ENCODE measurements at regions not wholly inside any gene's neighbourhood (a gene's known extent, or its start where the extent isn't known, plus 50 kb on each side); places are given as distances from the start of the nearest gene placed in this dataset.

DNA sequence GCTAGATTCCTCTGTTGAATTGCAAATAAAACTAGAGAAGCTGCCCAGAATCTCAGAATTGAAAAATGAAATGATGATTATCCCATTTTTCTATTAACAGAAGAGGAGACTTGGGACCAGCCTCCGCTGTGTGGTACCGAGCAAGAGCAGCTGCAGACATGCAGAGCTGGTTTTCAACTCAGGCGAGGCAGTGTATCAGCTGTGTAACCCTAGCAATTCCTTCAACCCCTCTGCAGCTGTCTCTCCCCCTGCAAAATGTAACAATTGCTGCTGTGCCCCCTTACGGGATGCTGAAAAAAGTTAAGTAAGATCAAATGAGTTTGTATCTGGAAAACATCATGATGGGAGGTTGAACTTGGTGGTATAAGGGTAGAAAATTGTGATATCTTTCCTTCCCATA is 98.5 kb upstream of the C3orf80 start:
- H2AK5ac ChIP-seq (ENCODE audit: insufficient read length, low read length): no peak overlapping the region
- no peaks in the 10 kb centered on the region for H3K79me1 ChIP-seq (ENCODE audit: insufficient read depth, low read depth, low read length, poor library complexity, severe bottlenecking)
- H3K23ac ChIP-seq (ENCODE audit: insufficient read length, low read depth, low read length): no peak overlapping the region
- no peak overlapping the region for H2BK15ac ChIP-seq (ENCODE audit: low read depth, low read length)
- TF ChIP-seq, protein P1, sequence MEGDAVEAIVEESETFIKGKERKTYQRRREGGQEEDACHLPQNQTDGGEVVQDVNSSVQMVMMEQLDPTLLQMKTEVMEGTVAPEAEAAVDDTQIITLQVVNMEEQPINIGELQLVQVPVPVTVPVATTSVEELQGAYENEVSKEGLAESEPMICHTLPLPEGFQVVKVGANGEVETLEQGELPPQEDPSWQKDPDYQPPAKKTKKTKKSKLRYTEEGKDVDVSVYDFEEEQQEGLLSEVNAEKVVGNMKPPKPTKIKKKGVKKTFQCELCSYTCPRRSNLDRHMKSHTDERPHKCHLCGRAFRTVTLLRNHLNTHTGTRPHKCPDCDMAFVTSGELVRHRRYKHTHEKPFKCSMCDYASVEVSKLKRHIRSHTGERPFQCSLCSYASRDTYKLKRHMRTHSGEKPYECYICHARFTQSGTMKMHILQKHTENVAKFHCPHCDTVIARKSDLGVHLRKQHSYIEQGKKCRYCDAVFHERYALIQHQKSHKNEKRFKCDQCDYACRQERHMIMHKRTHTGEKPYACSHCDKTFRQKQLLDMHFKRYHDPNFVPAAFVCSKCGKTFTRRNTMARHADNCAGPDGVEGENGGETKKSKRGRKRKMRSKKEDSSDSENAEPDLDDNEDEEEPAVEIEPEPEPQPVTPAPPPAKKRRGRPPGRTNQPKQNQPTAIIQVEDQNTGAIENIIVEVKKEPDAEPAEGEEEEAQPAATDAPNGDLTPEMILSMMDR (conservative IDR thresholded peaks at IDR 0.05): no peak
- H2BK20ac ChIP-seq (ENCODE audit: low read depth, low read length, poor library complexity, severe bottlenecking): no peak overlapping the region
- no peak for DNase-seq
- Mint-ChIP-seq H3K36me3 (ENCODE audit: insufficient read depth in 1 of 3, low read depth in 3 of 3) (no peaks in the 10 kb centered on the region), H3K27ac (no peak overlapping the region), H3K4me1 (peaks cover 18 to 19% of the 10 kb centered on the region in 2 experiments), H3K27me3 (ENCODE audit: low read depth) (no peaks in the 10 kb centered on the region), H3K4me3 (no peak overlapping the region), H3K9me3 (peaks cover 0 to under 1% of the 10 kb centered on the region in 2 experiments; a peak in 1 of 5 replicates)
- no peak overlapping the region for H2BK12ac ChIP-seq (ENCODE audit: insufficient read length, low read depth, low read length)
- no peak overlapping the region for H3K27ac ChIP-seq (ENCODE audit: insufficient read length, low read depth, low read length)
- H4K8ac ChIP-seq (replicated peaks; ENCODE audit: insufficient read length, low read depth, low read length): no peak overlapping the region
- H2AFZ ChIP-seq (ENCODE audit: low read length): no peak overlapping the region
- no peaks in the 10 kb centered on the region for H3K79me2 ChIP-seq (ENCODE audit: insufficient read depth, low read length)
- H4K20me1 ChIP-seq (ENCODE audit: control insufficient read depth, insufficient read depth, insufficient read length): no peaks in the 10 kb centered on the region
- H3K56ac ChIP-seq (ENCODE audit: insufficient read length, low read depth, low read length): no peak overlapping the region
- no peak overlapping the region for H2BK5ac ChIP-seq (ENCODE audit: insufficient read length, low read length)
- H4K5ac ChIP-seq (ENCODE audit: insufficient read length, low read depth, low read length): no peak overlapping the region
- H3K4me2 ChIP-seq (ENCODE audit: insufficient read depth, insufficient read length, low read length): no peak overlapping the region
- H2BK120ac ChIP-seq (ENCODE audit: low read depth, low read length, poor library complexity, severe bottlenecking): no peak overlapping the region
- H3K23me2 ChIP-seq (ENCODE audit: insufficient read length, low read depth, low read length, poor library complexity, severe bottlenecking): no peaks in the 10 kb centered on the region
- H3T11ph ChIP-seq (ENCODE audit: low read length): no peak overlapping the region
- H3K9me3 ChIP-seq (ENCODE audit: control insufficient read depth, low read depth, low read length): no peaks in the 10 kb centered on the region
- H3K18ac ChIP-seq (ENCODE audit: insufficient read length, low read depth, low read length): no peak overlapping the region
- H3K9ac ChIP-seq (ENCODE audit: extremely low read depth, insufficient read length, low read length): no peak overlapping the region
- H3K14ac ChIP-seq (ENCODE audit: insufficient read depth, low read length): no peak overlapping the region
- no peaks in the 10 kb centered on the region; the same call in 1 of the 2 replicates for H3K27me3 ChIP-seq (ENCODE audit: insufficient read depth, low read length)
- peaks cover 2% of the 10 kb centered on the region for H3K4me1 ChIP-seq (ENCODE audit: insufficient read depth, low read length)
- no CpG with 5 or more reads among the region's 4 CpGs for WGBS (ENCODE audit: extremely low coverage, insufficient read length, low lambda C conversion rate)
- no peak overlapping the region for H3K4ac ChIP-seq (ENCODE audit: low read depth, low read length)
- no peak overlapping the region for H4K91ac ChIP-seq (ENCODE audit: insufficient read length, low read depth, low read length)
